Keratinocyte (primary cell): ENCODE measurements at regions not wholly inside any gene's neighbourhood (a gene's known extent, or its start where the extent isn't known, plus 50 kb on each side); places are given as distances from the start of the nearest gene placed in this dataset.

Source experiments
- DNase-seq: peaks from one replicate; pipeline ENCODE4 v3.0.0-alpha.2; 2011; ENCODE audit warnings: low read depth, missing footprints, low spot score
- FAIRE-seq: peaks from 2 replicates; lab custom pipeline; 2011; peaks lifted over from hg19 to GRCh38; lab: Jason Lieb, UNC
- H2AFZ ChIP-seq: 2 replicates; pipeline ENCODE4 v1.6.0; 2012; ENCODE audit warnings: low read length, control low read depth, inconsistent platforms; ENCODE audit not compliant: control insufficient read depth
- H3K27ac ChIP-seq: 2 replicates; pipeline ENCODE4 v1.5.1; 2011; ENCODE audit warnings: low read length; ENCODE audit not compliant: control insufficient read depth, insufficient read depth
- H3K27me3 ChIP-seq: 3 replicates; pipeline ENCODE4 v1.6.0; 2011; ENCODE audit warnings: low read length; ENCODE audit not compliant: control insufficient read depth, insufficient read depth; ENCODE audit errors: extremely low read depth
- H3K36me3 ChIP-seq, 2 experiments: 2 replicates in 1 of 2; 3 replicates in 1 of 2; pipeline ENCODE4 v1.5.1; 2011; ENCODE audit warnings: low read length in 2 of 2, mild to moderate bottlenecking in 1 of 2; ENCODE audit not compliant: control insufficient read depth in 2 of 2, insufficient read depth in 2 of 2; ENCODE audit errors: extremely low read depth in 1 of 2
- H3K4me1 ChIP-seq: 3 replicates; pipeline ENCODE4 v1.5.1; 2011; ENCODE audit warnings: low read length; ENCODE audit not compliant: control insufficient read depth, insufficient read depth; ENCODE audit errors: extremely low read depth
- H3K4me2 ChIP-seq: 3 replicates; pipeline ENCODE4 v1.6.0; 2011; ENCODE audit warnings: low read depth, low read length; ENCODE audit not compliant: control insufficient read depth, insufficient read depth; ENCODE audit errors: extremely low read depth
- H3K4me3 ChIP-seq, 3 experiments: fragments of 200-600 bp in 1 of 3; sonication (generic) in 1 of 3; 2 replicates in 2 of 3; 3 replicates in 1 of 3; pipeline ENCODE4 v1.5.1; 2011 to 2016; ENCODE audit warnings: low read length in 3 of 3, mild to moderate bottlenecking in 3 of 3, control low read depth in 2 of 3, inconsistent platforms in 1 of 3, low read depth in 1 of 3, mixed read lengths in 1 of 3, mixed run types in 1 of 3, moderate library complexity in 1 of 3; ENCODE audit not compliant: control insufficient read depth in 2 of 3, insufficient read depth in 2 of 3; ENCODE audit errors: extremely low read depth in 1 of 3
- H3K79me2 ChIP-seq: 2 replicates; pipeline ENCODE4 v1.6.0; 2012; ENCODE audit warnings: low read length; ENCODE audit not compliant: control insufficient read depth, insufficient read depth
- H3K9ac ChIP-seq: 3 replicates; pipeline ENCODE4 v1.6.0; 2011; ENCODE audit warnings: low read length; ENCODE audit not compliant: control insufficient read depth, insufficient read depth; ENCODE audit errors: extremely low read depth
- H3K9me1 ChIP-seq: 3 replicates; pipeline ENCODE4 v1.6.0; 2011; ENCODE audit warnings: low read length; ENCODE audit not compliant: control insufficient read depth, insufficient read depth; ENCODE audit errors: extremely low read depth
- H3K9me3 ChIP-seq: 2 replicates; pipeline ENCODE4 v1.5.1; 2012; ENCODE audit warnings: low read depth, low read length; ENCODE audit not compliant: control insufficient read depth
- H4K20me1 ChIP-seq: 3 replicates; pipeline ENCODE4 v1.6.0; 2011; ENCODE audit warnings: low read length; ENCODE audit not compliant: control insufficient read depth, insufficient read depth; ENCODE audit errors: extremely low read depth
- EZH2 ChIP-seq: IDR thresholded peaks from one replicate; pipeline ENCODE4 v1.6.1; 2012; ENCODE audit warnings: inconsistent platforms, mild to moderate bottlenecking, low read length, moderate library complexity
- dilution Hi-C: fragments of 300-500 bp; cut with MboI; formaldehyde crosslinking; loops from one replicate; pipeline ENCODE4 v1.7.0; 2020; ENCODE audit warnings: low sequenced_read_pairs; ENCODE audit not compliant: extremely low pct_ligation_motif_present
- TF ChIP-seq, protein P1 (sequence below), 3 experiments: IDR thresholded peaks in 1 of 3; conservative IDR thresholded peaks in 1 of 3; optimal IDR thresholded peaks in 1 of 3; 2 replicates in 2 of 3; 3 replicates in 1 of 3; pipeline versions ENCODE3 to v1.5.1; 2011; ENCODE audit warnings: low read length in 3 of 3, mild to moderate bottlenecking in 3 of 3, moderate library complexity in 2 of 3, control low read depth in 1 of 3, inconsistent platforms in 1 of 3; ENCODE audit not compliant: insufficient read depth in 2 of 3; ENCODE audit errors: extremely low read depth in 1 of 3

DNA sequence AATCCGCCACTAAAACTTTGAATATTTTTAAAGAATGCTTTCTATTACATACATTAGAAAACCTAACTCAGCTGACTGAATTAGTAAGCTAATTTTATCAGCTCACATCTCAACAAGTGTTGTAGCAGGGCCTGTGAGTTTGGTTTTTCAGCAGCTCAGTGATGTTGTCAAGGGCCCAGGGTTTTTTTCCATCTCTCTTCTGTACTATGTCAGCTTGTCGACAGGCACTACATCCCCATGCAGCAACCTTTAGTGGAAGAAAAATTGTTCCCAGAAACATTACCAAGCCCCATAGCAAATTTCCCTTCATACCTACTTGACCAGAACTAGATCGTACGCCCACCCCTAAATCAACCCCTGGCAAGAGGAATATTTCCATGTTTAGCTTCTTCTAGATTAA, 170.3 kb upstream of the TNFAIP3 start:
- Histone ChIP-seq H2AFZ (no peak overlapping the region), H3K4me3 (no peak overlapping the region), H3K9ac (no peak overlapping the region), H3K4me2 (no peak overlapping the region), H3K27ac (no peak overlapping the region), H3K79me2 (no peaks in the 10 kb centered on the region), H3K36me3 (no peaks in the 10 kb centered on the region), H4K20me1 (no peaks in the 10 kb centered on the region), H3K9me3 (no peaks in the 10 kb centered on the region), H3K9me1 (no peaks in the 10 kb centered on the region), H3K27me3 (no peaks in the 10 kb centered on the region), H3K4me1 (peaks cover 11% of the 10 kb centered on the region)
- no peak for FAIRE-seq
- no peak for TF ChIP-seq EZH2
- TF ChIP-seq, protein P1, sequence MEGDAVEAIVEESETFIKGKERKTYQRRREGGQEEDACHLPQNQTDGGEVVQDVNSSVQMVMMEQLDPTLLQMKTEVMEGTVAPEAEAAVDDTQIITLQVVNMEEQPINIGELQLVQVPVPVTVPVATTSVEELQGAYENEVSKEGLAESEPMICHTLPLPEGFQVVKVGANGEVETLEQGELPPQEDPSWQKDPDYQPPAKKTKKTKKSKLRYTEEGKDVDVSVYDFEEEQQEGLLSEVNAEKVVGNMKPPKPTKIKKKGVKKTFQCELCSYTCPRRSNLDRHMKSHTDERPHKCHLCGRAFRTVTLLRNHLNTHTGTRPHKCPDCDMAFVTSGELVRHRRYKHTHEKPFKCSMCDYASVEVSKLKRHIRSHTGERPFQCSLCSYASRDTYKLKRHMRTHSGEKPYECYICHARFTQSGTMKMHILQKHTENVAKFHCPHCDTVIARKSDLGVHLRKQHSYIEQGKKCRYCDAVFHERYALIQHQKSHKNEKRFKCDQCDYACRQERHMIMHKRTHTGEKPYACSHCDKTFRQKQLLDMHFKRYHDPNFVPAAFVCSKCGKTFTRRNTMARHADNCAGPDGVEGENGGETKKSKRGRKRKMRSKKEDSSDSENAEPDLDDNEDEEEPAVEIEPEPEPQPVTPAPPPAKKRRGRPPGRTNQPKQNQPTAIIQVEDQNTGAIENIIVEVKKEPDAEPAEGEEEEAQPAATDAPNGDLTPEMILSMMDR (optimal IDR thresholded peaks at IDR 0.05 in 1 of 3, IDR thresholded peaks at IDR 0.05 in 1 of 3, conservative IDR thresholded peaks at IDR 0.05 in 1 of 3; ENCODE audit: extremely low read depth in 1 of 3, insufficient read depth in 2 of 3, low read length in 3 of 3): no peak
- dilution Hi-C loops: no loop called here
- DNase-seq: no peak

DNA sequence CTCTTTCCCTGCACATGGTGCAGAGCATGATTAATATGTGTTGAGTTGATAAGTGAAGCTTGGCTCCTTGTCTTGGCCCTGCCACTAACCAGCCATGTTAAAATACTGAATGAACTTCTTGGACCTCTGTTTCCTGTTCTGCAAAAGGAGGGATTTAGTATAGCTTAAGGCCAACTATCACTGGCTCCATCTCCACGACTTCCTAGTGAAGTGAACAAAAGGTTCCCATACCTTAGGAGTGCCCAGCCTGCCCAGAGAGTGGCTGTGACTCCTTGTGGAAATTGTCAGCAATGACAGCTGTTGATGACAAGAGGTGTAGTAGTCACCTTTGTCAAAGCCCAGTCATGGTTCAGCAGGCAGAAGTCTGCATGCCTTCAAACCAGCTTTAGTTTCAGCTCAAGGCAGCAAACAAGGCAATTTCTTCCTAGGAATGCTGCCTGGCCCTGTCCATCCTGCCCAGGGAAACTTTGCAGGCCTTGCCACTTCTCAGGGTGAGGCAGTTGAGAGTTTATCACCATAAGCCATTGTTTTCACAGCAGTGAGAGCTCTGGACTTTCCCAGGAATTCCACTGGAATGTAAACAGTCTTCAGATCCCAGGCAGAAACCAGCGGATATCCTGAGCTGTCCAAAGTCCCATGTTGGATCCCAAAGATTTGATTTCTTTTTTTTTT, 169.7 kb upstream of the TNFAIP3 start:
- Histone ChIP-seq H3K36me3 (no peaks in the 10 kb centered on the region), H2AFZ (no peak overlapping the region), H3K4me1 (peaks cover 11% of the 10 kb centered on the region), H3K79me2 (no peaks in the 10 kb centered on the region), H4K20me1 (no peaks in the 10 kb centered on the region), H3K9me3 (no peaks in the 10 kb centered on the region), H3K4me3 (no peak overlapping the region), H3K9me1 (no peaks in the 10 kb centered on the region), H3K27me3 (no peaks in the 10 kb centered on the region), H3K4me2 (no peak overlapping the region), H3K27ac (no peak overlapping the region), H3K9ac (no peak overlapping the region)
- dilution Hi-C loops: no loop called here
- TF ChIP-seq EZH2: no peak
- TF ChIP-seq, protein P1 (optimal IDR thresholded peaks at IDR 0.05 in 1 of 3, IDR thresholded peaks at IDR 0.05 in 1 of 3, conservative IDR thresholded peaks at IDR 0.05 in 1 of 3; ENCODE audit: extremely low read depth in 1 of 3, insufficient read depth in 2 of 3, low read length in 3 of 3): no peak
- DNase-seq (no peak), FAIRE-seq (peak; percentile 13)
